NCI-H2196 (cell line): ENCODE measurements at regions not wholly inside any gene's neighbourhood (a gene's known extent, or its start where the extent isn't known, plus 50 kb on each side); places are given as distances from the start of the nearest gene placed in this dataset.
"Not testable (repeated sequence)": the region's sequence is repeated elsewhere in the genome, so short reads cannot be mapped to it uniquely, and the experiment has no call there.

Experiments
- DNase-seq: peaks from one replicate; lab custom pipeline; 2025; ENCODE audit not compliant: unreplicated experiment; lab: John Stamatoyannopoulos, UW

GRCh38 chr3:103937094-103937493 lies 1429.6 kb upstream of the ALCAM start:
- no peak for DNase-seq

- no peak for DNase-seq
Observed at GRCh38 chr3:103947062-103947461, 1419.6 kb upstream of the ALCAM start.

- no peak for DNase-seq
Observed at GRCh38 chr3:103949693-103950092, 1417.0 kb upstream of the ALCAM start.

- DNase-seq: no peak
Observed at GRCh38 chr3:103950676-103951075, 1416.0 kb upstream of the ALCAM start.

GRCh38 chr3:103953796-103954195 lies 1412.9 kb upstream of the ALCAM start:
- DNase-seq: no peak

GRCh38 chr3:103960819-103961218 lies 1405.9 kb upstream of the ALCAM start:
- no peak for DNase-seq

GRCh38 chr3:103963599-103963998 lies 1403.1 kb upstream of the ALCAM start:
- no peak for DNase-seq

- no peak for DNase-seq
Observed at GRCh38 chr3:103965764-103966163, 1400.9 kb upstream of the ALCAM start.

- no peak for DNase-seq
Observed at GRCh38 chr3:103966749-103967148, 1400.0 kb upstream of the ALCAM start.

GRCh38 chr3:103968131-103968530 lies 1398.6 kb upstream of the ALCAM start:
- DNase-seq: no peak

GRCh38 chr3:103968751-103969150 lies 1398.0 kb upstream of the ALCAM start:
- DNase-seq: no peak

- DNase-seq: no peak
Observed at GRCh38 chr3:103976931-103977339, 1389.8 kb upstream of the ALCAM start.

- DNase-seq: no peak
Observed at GRCh38 chr3:103977417-103977816, 1389.3 kb upstream of the ALCAM start.

GRCh38 chr3:103991461-103992115 lies 1375.1 kb upstream of the ALCAM start:
- no peak for DNase-seq

- DNase-seq: no peak
Observed at GRCh38 chr3:103992469-103992868, 1374.2 kb upstream of the ALCAM start.

- DNase-seq: no peak
Observed at GRCh38 chr3:104004956-104005355, 1361.8 kb upstream of the ALCAM start.

GRCh38 chr3:104005815-104006214 lies 1360.9 kb upstream of the ALCAM start:
- no peak for DNase-seq

- DNase-seq: no peak
Observed at GRCh38 chr3:104018541-104018940, 1348.2 kb upstream of the ALCAM start.

- DNase-seq: no peak
Observed at GRCh38 chr3:104031598-104031997, 1335.1 kb upstream of the ALCAM start.

GRCh38 chr3:104032283-104032682 lies 1334.4 kb upstream of the ALCAM start:
- no peak for DNase-seq

- DNase-seq: no peak
Observed at GRCh38 chr3:104040896-104041295, 1325.8 kb upstream of the ALCAM start.

GRCh38 chr3:104043001-104043543 lies 1323.6 kb upstream of the ALCAM start:
- not testable (repeated sequence) for DNase-seq

- DNase-seq: no peak
Observed at GRCh38 chr3:104044002-104044401, 1322.7 kb upstream of the ALCAM start.
